Testis (tissue), 2 donors: ENCODE measurements at regions not wholly inside any gene's neighbourhood (a gene's known extent, or its start where the extent isn't known, plus 50 kb on each side); places are given as distances from the start of the nearest gene placed in this dataset.

Source experiments
- DNase-seq: peaks from one replicate; pipeline ENCODE4 v3.0.0-alpha.2; 2019
- H3K27ac ChIP-seq, 2 donors: fragments of 200-600 bp; sonication (generic); one replicate each; pipeline ENCODE4 v1.5.1; 2019
- H3K27me3 ChIP-seq: fragments of 200-600 bp; sonication (generic); one replicate; pipeline ENCODE4 v1.5.1; 2019
- H3K36me3 ChIP-seq: fragments of 200-600 bp; sonication (generic); one replicate; pipeline ENCODE4 v1.5.1; 2017; ENCODE audit warnings: low read depth; ENCODE audit errors: missing control alignments
- H3K4me1 ChIP-seq: fragments of 200-600 bp; sonication (generic); one replicate; pipeline ENCODE4 v1.5.1; 2019
- H3K4me3 ChIP-seq, 2 donors: fragments of 200-600 bp; sonication (generic); one replicate each; pipeline ENCODE4 v1.5.1; 2017 to 2019
- H3K9me3 ChIP-seq: fragments of 200-600 bp; sonication (generic); one replicate; pipeline ENCODE4 v1.5.1; 2017
- CTCF ChIP-seq, 3 experiments: fragments of 450-650 bp in 2 of 3; fragments of 200-600 bp in 1 of 3; sonication (generic) in 1 of 3; IDR thresholded peaks; one replicate each; pipeline ENCODE4 v1.5.1; 2016 to 2019; ENCODE audit warnings: antibody characterized with exemption in 3 of 3, mild to moderate bottlenecking in 2 of 3, moderate library complexity in 1 of 3
- POLR2A ChIP-seq: fragments of 450-650 bp; IDR thresholded peaks from one replicate; pipeline ENCODE4 v1.6.1; 2017; ENCODE audit warnings: antibody characterized with exemption, mild to moderate bottlenecking, moderate library complexity
- WGBS, 2 donors: methylation state at CpG; one replicate each; pipeline ENCODE4 v1.1.5; 2018; 5-methylcytosine and 5-hydroxymethylcytosine counted together
- intact Hi-C: fragments of 100-400 bp; cut with DNase I; formaldehyde crosslinking; loops from one replicate; pipeline ENCODE4 v1.15.1; 2023; ENCODE audit warnings: low total_unique reads

DNA sequence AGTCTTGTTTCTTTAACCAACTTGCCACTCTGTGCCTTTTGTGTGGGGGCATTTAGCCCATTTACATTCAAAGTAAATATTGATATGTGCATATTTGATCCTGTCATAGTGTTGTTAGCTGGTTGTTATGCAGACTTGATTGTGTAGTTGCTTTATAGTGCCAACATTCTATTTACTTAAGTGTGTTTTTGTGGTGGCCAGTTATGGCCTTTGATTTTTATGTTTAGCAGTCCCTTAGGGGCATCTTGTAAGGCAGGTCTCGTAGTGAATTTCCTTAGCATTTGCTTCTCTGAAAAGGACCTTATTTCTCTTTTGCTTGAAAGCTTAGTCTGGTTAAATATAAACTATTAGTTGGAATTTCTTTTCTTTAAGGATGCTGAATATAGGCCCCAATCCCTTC is 282.8 kb upstream of the NECTIN3 start:
- no peaks in the 10 kb centered on the region for H3K4me1 ChIP-seq
- TF ChIP-seq POLR2A = no peak
- no peak for TF ChIP-seq CTCF (IDR thresholded peaks at IDR 0.05)
- no peak overlapping the region for H3K4me3 ChIP-seq
- H3K27me3 ChIP-seq = no peaks in the 10 kb centered on the region
- intact Hi-C loops = no loop called here
- H3K9me3 ChIP-seq = no peaks in the 10 kb centered on the region
- 90 to 93% methylated on average over 1 of the region's 1 CpG for WGBS, 2 donors
- H3K27ac ChIP-seq = no peak overlapping the region
- no peaks in the 10 kb centered on the region for H3K36me3 ChIP-seq
- DNase-seq = no peak

GRCh38 chr3:110789315-110789714 is 282.3 kb upstream of the NECTIN3 start:
- no peak for TF ChIP-seq CTCF (IDR thresholded peaks at IDR 0.05)
- H3K27me3 ChIP-seq = no peaks in the 10 kb centered on the region
- no peaks in the 10 kb centered on the region for H3K36me3 ChIP-seq
- intact Hi-C loops = no loop called here
- DNase-seq = no peak
- no peaks in the 10 kb centered on the region for H3K9me3 ChIP-seq
- no peaks in the 10 kb centered on the region for H3K4me1 ChIP-seq
- 95 to 100% methylated on average over 2 of the region's 2 CpGs for WGBS, 2 donors
- H3K4me3 ChIP-seq = no peak overlapping the region
- H3K27ac ChIP-seq = no peak overlapping the region

GRCh38 chr3:110790631-110791030 is 281.0 kb upstream of the NECTIN3 start:
- no peak overlapping the region for H3K4me3 ChIP-seq
- H3K9me3 ChIP-seq = no peaks in the 10 kb centered on the region
- no peaks in the 10 kb centered on the region for H3K4me1 ChIP-seq
- 63 to 73% methylated on average over 2 of the region's 2 CpGs for WGBS, 2 donors
- TF ChIP-seq POLR2A = no peak
- TF ChIP-seq CTCF (IDR thresholded peaks at IDR 0.05) = no peak
- no peak overlapping the region for H3K27ac ChIP-seq
- DNase-seq = no peak
- no peaks in the 10 kb centered on the region for H3K27me3 ChIP-seq
- intact Hi-C loops = no loop called here
- no peaks in the 10 kb centered on the region for H3K36me3 ChIP-seq

DNA sequence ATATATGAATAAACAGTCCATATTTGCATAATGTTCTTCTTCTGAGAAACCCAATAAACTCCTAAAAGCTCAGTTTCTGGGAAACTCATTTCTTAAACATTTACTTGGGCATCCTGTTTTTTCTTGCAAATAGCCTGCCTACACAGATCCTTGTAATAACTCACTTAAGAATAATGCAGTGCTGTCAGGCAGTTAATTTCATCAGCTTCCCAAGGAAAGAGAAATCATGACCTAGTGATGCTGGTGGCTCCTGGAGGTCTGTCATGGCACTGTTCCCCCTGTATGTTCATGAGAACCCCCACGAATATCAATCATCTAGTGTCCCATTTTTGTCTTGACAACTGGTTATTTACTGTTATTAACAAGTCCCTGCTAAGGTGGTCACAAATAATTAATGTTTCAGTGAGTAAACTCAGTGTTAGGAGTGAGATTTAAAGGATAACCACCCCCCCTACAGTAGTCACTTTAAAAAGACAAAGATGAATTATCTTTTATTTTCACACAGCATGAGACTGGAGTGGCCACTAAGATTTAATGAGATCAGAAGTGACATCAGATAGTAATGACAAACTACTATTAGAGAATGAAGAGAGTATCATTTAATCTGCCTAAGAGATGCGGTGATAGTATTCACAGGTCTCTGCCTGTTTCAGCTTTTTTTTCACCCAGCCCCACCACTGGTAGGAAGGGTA is 279.5 kb upstream of the NECTIN3 start:
- Histone ChIP-seq H3K27me3 (no peaks in the 10 kb centered on the region), H3K9me3 (no peaks in the 10 kb centered on the region), H3K27ac (no peak overlapping the region), H3K4me3 (no peak overlapping the region), H3K4me1 (no peaks in the 10 kb centered on the region), H3K36me3 (no peaks in the 10 kb centered on the region)
- intact Hi-C loops = no loop called here
- no peak for TF ChIP-seq POLR2A
- TF ChIP-seq CTCF (IDR thresholded peaks at IDR 0.05) = no peak
- DNase-seq = no peak
- WGBS, 2 donors = 78 to 79% methylated on average over 2 of the region's 2 CpGs

- intact Hi-C loops = no loop called here
- Histone ChIP-seq H3K27ac (no peak overlapping the region), H3K9me3 (no peaks in the 10 kb centered on the region), H3K27me3 (no peaks in the 10 kb centered on the region), H3K36me3 (no peaks in the 10 kb centered on the region), H3K4me1 (no peaks in the 10 kb centered on the region), H3K4me3 (no peak overlapping the region)
- TF ChIP-seq POLR2A = no peak
- 78 to 83% methylated on average over 1 of the region's 1 CpG for WGBS, 2 donors
- no peak for DNase-seq
These were observed 278.0 kb upstream of the NECTIN3 start for GRCh38 chr3:110793611-110794010.
